ENCODE measurements at regions not wholly inside any gene's neighbourhood (a gene's known extent, or its start where the extent isn't known, plus 50 kb on each side); places are given as distances from the start of the nearest gene placed in this dataset.
"Not testable (repeated sequence)": the region's sequence is repeated elsewhere in the genome, so short reads cannot be mapped to it uniquely, and the experiment has no call there.

DNA sequence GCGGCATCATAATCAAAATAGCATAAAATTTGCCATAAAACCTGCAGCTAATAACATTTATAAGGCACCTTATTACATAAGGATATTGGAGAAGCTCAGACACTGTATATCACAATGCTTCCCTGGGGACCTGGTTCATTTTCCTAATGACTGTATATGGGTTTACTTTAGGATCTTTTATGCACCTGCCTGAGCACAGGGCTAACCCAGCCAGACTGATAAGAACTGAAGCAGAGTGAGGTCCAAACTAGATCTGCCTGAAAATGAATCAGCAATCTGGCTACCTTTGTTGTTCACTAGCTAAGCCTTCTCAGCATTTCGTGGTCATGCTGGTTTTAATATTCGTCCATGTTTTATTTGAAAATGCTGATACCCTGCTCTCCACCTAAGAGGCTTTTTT, 1922.3 kb upstream of the CELF4 start:
- no peak for DNase-seq (ENCODE audit: low spot score)

DNA sequence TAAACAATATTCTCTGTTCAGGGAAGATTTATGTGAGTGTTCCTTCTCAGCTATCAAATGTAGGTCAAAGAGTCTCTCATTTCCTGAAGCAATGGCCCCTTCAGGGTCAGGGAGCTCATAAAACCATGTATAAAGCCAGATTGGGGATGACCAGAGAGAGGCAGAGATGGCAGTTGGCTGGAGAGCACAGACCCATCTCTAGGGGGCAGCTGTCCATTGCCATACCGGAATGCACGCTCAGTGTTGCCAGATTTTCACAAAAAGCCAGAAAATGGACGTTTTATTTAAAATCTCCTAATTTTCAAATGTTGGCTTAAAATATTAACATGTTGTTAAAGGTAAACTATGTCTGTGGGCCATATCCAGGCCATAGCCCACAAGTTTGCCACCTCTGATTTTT, 1920.7 kb upstream of the CELF4 start:
- no peak for DNase-seq (ENCODE audit: low spot score)

DNA sequence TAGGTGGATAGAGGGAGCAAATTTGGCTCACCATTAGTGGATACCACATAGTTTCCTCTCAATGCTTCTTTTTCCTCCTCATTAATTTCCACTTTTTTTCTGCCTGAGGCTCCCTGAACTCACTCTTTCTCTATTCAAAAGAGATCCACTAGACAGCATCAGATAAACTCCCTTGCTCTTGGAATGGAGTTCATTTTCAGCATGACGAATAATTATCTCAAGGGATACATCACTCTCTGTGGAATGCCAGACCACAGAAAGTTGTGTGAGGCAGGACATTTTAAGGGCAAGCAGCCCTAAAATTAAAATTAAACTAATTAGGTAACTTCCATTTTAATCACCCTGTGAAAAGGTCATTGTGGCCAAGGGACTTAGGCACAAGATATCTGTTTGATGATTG, 1920.1 kb upstream of the CELF4 start:
- DNase-seq (ENCODE audit: low spot score): no peak

DNA sequence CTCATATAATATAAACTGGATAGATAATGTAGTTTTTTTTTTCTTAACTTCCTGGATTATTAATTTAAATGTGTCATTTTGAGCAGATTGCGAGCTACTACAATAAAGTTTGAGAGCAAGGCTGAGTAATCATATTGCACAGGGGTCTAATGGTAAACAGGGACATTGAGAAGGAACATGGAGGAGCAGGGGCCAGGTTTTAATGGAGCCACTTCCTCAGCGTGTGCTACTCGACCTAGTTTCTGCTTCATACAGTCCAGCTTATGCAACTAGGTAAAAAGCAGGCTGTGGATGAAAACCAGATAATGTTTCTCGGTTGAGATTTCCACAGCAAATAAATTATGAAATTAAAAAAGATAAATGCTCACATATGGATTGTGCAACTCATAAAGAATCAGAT, 1915.7 kb upstream of the CELF4 start:
- DNase-seq (ENCODE audit: low spot score): peak; percentile 32

DNA sequence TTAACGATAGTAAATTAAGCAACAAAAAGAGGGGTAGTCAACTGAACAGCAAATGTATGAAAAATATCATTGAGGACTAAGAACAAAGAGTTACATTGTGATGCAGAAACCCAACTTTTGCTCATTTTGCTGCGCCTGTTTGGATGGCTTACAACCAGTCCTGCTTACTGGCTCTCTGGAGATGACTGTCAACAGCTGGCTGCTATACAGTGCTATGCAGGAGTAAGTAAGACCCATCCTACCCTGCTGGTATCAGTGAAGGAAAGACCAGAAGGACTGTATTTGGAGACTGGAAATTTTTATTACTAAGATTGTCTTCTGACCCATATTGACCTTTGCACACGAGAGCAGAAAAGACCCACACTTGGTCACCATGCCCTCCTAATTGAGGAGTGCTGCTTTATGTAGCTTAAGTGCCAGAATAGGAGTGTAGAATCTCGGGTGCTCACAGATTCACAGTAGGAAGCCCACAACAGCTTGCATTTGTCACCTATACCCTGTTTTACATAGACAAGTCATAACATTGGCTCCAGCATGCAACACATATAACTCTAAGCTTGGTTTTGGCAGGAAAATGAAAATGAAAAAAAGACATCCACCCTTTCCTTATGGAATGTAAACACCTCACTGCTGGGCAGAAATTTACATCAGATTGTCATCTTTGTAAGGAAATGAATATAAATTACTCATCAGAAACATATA, 1915.0 kb upstream of the CELF4 start:
- peak; percentile 14 for DNase-seq (ENCODE audit: low spot score)

DNA sequence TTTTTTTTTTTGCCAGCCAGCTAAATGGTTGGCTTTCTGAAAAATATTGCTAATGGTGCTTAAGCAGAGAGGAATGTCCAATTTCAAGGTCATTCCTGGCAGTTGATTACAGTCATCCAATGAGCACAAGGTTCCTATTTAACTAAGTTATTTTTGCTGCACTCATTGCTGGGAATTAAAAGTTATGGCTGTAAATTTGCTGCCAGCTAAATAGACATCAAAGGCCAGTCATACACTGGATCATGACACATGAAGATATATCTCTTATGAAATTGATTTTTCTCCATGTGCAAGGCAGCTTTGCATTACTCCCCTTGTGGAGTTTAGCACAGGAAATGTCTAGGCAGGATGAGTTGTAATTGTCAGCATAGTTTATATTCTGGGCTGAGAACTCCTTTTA, 1898.4 kb upstream of the CELF4 start:
- DNase-seq (ENCODE audit: low spot score): no peak

DNA sequence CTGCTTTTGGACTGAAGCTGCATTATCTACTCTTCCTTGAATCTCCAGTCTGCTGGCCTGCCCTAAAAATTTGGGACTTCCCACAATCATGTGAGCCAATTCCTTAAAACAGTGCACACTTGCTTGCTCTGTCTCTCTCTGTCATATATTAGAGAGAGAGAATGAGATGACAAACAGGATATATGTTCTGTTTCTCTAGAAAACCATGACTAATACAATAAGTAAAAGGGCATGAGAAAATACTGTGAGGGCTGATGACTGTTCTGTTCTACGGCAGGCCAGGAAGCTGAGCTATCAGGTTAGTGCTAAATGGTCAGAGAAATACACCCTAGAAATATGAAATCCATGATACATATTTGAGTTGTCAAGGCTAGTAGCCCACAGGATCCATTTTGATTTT, 1896.8 kb upstream of the CELF4 start:
- DNase-seq (ENCODE audit: low spot score): no peak

DNA sequence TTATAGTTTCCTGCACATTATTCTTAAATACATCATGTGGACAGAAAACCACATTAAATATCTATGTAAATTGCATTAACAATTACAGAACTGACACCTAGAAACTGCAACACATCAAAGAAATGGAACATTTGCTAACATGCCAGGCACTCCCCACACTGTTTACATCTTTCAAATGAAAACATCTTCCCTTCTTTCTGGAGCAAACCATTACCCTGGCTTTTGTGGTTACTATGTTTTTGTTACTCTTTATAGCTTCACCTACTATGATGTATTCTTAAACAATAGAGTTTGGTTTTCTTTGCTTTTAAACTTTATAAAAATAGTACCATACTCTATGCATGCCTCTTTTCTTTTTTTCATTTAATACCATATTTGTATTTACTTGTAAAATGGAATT, 1894.5 kb upstream of the CELF4 start:
- no peak for DNase-seq (ENCODE audit: low spot score)

DNA sequence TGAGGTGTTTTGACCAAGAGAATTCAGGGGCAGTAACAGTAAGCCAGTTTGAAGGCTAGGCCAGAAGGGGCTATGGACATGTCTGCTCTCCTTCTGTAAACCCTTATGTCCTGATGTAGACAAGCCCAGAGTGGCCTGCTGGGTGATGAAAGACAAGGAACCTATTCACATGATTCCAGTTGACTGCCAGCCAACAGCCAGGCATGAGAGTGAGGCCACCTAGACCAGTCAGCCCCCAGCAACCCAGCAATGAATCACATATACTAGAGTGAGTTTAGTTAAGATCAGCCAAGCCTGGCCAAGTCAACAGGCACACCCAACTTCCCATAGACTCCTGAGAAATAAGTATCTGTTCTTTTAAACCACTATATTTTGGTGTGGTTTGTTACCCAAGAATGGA, 1889.7 kb upstream of the CELF4 start:
- no peak for DNase-seq (ENCODE audit: low spot score)

DNA sequence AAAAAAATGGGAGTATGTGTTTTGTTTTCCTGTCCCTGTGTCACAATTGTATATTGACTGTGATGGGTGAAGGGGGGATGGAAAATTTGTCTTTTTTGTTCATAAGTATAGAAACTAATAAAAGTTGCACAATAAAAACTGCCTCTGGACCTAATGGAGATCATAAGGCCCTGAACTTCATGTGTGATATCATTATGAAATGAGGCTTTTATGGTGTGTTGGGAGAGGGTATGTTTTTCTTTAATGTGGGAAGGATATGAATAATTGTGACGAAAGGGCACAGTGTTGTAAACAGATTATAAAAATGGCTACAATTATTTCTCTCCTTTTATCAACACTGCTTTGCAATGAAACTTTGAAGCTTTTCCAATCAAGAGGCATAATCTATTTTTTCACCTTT, 1889.3 kb upstream of the CELF4 start:
- no peak for DNase-seq (ENCODE audit: low spot score)

DNA sequence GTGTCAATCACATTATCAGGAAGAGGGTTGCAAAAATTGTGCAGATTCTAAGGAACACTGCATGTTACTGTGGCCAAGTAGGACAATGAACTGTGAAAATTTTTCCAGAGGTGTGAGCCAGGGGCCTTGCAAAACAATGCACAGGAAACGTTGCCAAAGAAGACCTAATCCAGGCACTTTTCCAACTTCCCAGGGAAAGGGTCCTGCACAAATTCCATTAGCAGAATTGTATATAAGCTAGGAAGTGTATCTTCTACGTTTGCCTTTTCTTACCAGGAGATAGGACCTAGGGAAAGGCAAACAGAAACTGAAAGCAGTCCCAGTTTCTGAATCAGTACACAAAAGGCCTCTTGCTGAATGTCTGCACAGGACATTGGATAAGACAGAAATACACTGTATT, 1888.3 kb upstream of the CELF4 start:
- DNase-seq (ENCODE audit: low spot score): peak; percentile 55

DNA sequence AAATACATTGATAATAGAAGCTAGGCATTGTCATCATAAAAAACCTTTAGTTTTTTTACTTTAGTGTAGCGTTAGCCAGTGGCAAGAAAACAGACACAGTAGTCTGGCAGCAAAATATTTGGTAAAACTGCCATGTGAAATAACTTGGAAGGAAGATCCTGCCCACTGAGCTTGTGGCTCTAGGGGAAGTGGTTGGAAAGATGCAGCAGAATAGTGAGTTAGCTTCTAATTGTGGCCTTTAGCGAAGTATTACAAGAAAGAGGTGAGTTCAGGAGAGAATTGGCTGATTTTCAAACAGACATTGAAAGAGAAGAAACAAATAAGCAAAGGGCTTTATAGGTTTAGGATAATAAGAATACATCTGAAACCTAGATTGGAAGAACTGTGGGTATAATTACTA, 1887.8 kb upstream of the CELF4 start:
- DNase-seq (ENCODE audit: low spot score): no peak

DNA sequence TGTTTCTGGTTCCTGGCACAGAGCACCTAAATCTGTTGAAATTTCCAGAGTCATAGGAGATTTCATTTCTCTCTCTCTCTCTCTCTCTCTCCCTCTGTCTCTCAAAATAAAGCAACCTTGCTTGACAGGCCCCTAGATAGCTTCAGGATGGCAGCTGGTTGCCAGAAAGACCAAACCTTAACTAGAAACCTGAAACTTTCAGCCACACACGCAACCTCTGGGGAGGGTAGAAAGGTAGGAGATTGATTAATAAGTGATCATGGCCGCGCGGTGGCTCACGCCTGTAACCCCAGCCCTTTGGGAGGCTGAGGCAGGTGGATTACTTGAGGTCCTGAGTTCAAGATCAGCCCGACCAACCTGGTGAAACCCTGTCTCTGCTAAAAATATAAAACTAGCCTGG, 1885.4 kb upstream of the CELF4 start:
- no peak for DNase-seq (ENCODE audit: low spot score)

DNA sequence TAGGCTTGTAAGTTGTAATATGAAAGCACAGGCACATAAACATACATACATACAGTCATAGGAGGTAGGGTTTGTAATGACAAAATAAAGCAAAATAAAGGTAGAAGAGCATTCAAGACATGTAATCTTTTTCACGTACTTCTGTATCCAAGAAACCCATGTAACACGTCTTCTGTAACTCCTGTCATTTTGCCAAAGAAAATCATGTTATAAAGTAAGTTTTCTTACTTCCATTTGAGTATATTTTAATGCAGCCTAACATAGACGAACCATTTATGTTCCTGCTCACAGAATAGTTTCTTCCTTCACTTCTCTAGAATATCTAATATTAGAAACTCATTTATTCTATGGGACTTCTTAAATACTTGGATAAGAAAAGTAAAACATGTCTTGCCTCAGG, 1884.0 kb upstream of the CELF4 start:
- no peak for DNase-seq (ENCODE audit: low spot score)

DNA sequence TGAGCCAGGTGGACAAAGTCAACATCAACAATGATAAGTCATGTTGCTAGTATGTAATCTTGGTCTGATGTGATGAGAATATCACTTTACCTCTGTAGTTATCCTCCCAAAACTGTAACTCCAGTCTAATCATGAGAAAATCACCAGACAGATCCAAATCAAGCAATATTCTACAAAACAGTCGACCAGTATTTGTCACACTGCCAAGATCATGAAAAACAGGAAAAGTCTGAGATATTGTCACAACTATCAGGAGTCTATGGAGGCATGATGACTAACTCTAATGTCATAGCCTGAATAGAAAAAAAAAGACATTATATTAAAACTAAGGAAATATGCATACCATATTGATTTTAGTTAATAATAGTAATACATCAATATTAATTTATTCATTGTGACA, 1883.3 kb upstream of the CELF4 start:
- DNase-seq (ENCODE audit: low spot score): no peak

DNA sequence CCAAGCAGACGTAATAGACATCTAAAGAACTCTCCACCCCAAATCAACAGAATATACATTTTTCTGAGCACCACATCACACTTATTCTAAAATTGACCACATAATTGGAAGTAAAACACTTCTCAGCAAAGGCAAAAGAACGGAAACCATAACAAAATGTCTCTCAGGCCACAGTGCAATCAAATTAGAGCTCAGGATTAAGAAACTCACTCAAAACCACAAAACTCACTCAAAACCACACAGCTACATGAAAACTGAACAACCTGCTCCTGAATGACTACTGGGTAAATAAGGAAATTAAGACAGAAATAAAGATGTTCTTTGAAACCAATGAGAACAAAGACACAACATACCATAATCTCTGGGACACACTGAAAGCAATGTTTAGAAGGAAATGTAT, 1879.4 kb upstream of the CELF4 start:
- not testable (repeated sequence) for DNase-seq (ENCODE audit: low spot score)

DNA sequence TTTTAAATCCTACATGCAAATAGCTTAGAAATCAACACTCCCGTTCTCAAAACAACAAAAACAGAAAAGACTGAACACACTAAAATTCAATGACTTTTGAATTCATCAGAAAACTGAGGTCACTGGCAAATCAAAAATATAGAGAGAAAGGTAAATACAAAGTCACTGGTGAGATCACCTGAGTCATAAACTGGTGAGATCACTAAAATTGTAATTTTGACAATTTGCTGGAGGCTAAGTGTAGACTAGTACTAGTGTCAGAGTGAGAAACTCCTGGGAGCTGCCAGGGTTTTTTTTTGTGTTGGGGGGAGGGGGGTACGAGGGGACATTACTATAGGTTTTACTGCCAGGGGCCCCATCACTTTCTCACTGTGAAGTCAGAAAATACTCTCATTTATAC, 1876.0 kb upstream of the CELF4 start:
- DNase-seq (ENCODE audit: low spot score): no peak

DNA sequence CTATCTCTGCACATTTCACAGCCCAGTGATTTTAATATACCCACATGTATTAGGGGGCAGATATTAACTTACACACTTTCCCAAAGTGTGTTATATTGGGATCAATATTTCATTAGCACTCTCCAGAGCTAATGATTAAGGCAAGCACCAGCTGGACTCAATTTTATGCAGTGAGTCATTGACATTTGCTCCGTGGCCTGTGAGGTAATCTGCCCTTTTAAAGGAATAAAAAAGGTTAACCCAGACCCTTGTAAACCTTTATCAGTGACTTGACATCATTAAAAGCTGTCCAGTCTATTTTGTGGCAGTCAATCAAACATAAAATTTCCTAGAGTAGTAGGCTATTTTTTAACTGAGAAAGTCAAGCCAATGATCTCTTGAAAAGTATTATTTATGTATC, 1870.4 kb upstream of the CELF4 start:
- no peak for DNase-seq (ENCODE audit: low spot score)

DNA sequence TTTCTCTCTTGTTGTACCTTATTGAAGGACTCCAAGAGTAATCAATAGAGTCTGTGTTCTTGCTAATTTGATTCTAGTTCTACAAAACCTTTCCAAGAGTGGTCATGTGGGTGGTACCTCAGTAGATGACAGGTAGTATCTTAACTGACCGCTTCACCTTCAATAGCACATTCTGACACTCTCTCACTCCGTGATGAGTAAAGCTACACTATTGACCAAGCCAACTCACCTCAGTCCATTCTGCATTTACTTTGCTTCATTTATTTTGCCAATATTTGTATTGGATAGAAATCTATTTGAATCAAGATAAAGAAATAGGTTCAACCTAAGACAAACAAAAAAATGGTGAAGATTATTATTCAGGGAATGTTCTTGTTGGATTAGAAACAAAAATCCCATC, 1869.6 kb upstream of the CELF4 start:
- no peak for DNase-seq (ENCODE audit: low spot score)

DNA sequence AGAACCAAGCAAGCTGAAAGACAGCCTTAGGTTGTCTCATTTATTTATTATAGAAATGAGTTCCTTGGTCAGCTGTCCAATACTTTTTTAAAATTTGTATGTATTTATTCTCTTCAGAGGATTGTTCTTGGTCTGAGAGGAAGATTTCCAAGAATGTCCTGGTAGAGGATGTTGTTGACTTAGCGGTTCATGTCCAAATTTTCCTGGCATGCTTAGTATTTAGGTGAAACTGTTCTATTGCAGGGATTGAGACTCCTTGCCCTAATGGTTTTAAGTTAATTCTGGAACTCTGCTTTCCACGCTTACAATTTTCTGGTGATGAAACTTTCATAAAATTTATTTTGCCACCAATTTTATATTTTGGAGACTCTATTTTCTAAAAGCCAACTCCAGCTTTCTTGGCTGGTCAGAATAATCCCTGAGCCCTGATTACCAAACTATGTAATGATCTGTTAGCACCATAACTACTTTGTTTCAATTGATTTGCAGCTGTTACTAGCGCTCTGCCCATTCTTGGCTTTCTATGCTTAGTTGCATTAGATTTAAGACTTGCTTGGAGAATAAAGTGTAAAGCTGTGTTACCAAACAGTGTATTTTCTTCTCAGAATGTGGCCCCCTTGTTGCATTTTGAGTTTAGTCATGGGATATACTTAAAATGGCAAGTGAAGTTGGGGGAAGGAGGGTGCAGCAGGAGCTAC, 1868.8 kb upstream of the CELF4 start:
- DNase-seq (ENCODE audit: low spot score): no peak

DNA sequence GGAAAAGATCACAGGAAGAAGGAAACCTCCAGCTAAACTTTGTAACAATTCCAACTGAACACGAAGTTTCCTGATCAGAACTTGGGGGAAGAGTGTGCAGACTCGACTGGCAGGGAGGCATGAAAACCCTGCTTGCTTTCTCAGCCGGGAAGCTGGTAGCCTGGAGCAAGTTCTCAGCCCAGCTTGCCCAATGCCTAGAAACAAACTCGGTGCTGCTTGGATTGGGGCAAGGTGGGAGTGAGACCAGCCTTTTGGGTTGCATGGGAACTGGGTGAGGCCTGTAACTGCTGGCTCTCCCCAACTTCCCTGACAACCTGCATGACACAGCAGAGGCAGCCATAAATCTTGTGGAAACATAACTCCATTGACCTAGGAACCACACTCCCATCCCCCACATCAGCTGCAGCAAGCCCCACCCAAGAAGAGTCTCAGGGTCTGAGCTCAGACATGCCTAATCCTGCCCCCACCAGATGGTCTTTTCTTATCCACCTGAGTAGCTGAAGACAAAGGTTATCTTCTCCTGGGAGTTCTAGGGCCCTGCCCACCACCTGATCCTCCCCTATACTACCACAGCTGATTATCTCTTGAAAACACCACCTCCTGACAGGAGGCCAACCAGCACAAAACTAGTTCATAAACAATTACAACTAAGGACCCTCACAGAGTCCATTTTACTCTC, 1859.7 kb upstream of the CELF4 start:
- no peak for DNase-seq (ENCODE audit: low spot score)

DNA sequence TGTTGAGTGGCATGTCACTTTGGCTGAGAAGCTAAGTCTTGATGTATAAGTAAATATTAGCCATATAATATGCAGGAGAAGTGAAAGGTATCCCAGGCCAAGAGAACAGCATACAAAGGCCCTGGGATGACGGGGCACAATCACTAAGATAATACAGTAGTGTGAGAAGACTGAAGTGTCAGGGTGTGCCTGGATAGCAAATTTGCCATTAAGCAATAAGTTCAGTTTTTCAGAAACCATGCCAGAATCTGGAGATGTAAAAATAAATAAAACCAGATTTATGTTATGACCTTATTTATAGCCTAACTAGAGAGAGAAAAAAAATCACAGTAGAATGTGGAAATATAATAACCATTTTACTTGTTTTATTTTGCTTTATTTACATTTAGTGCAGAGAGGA, 1858.7 kb upstream of the CELF4 start:
- DNase-seq (ENCODE audit: low spot score): no peak

DNA sequence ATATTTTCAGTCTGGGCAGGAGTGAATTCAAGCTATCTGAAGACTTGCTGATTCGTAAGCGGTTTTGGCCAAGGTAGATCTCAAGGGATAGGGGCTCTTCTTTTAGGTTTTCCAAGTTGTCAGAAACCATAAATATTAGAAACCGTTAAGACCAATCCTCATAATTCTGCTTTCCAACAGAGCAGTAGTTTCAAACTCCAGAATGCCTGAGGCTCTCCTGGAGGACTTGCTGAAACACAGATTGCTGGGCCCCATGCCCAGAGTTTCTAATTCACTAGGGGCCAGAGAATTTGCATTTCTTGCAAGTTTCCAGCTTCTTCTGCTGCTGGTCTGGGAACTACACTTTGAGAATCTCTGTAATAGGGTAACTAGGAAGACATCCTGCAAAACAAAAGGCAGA, 1855.7 kb upstream of the CELF4 start:
- DNase-seq (ENCODE audit: low spot score): no peak
